NAMALWA (cell line): ENCODE measurements at regions not wholly inside any gene's neighbourhood (a gene's known extent, or its start where the extent isn't known, plus 50 kb on each side); places are given as distances from the start of the nearest gene placed in this dataset.

ENCODE experiments used
- DNase-seq: peaks from one replicate; pipeline ENCODE4 v3.0.0-alpha.2; 2015; ENCODE audit warnings: low spot score

- no peak for DNase-seq
Measured at GRCh38 chr12:111196532-111196931, 172.4 kb downstream of the PHETA1 start.

DNA sequence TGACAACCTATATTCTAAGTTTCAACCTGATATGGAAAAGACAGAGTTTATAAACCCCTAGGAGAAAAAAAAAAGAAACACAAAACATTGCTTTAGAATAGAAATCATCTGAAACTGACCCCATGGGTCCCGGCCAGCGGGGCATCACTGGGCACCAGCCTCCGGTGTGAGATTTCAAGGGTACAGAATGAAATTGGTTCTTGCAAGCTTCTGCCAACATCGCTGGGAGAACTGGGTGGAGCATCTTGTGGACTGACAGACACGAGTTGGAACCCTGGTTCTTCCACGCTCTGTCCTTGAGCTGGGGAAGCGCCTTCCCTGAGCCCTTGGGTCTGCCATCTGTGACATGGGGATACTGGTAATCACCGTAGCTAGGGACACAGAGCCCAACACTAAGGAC, 173.6 kb downstream of the PHETA1 start:
- DNase-seq = no peak

DNA sequence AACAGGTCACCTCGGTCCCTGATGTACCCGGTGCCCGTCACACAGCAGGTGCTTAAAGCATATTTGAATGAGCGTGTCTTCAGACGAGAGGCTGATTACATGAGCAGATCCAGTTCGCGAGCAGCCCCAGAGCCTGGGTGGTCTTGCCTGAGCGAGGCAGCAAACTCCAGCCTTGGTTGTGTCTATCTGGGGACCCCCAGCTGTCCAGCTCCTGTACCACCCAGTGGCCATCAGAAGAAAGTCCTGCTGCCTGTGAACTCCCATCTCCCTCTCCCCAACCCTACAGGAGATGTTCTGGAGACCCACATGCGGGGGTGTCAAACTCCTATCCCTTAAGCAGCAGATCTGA, 174.2 kb downstream of the PHETA1 start:
- DNase-seq = no peak

- DNase-seq = no peak
Measured at GRCh38 chr12:111193977-111194702, 174.8 kb downstream of the PHETA1 start.

DNA sequence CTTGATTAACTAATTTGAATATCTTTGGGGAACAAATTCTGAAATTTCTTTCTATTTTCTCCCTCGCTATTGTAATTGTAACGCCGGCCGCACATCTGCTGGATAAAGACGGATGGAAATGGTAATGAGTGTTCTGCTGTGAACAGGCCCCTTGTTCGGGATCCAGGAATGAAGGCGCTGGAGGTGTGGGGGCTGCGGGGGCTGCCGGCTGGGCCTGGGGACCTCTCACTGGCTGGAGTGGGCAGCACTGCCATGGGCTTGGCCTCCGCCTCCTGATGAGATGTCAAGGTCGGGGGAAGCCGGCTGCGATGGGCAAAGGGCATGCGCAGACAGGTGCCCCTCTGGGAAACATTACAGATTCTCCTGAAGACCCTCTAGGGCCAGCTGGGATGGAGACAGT, 175.4 kb downstream of the PHETA1 start:
- DNase-seq = no peak

DNA sequence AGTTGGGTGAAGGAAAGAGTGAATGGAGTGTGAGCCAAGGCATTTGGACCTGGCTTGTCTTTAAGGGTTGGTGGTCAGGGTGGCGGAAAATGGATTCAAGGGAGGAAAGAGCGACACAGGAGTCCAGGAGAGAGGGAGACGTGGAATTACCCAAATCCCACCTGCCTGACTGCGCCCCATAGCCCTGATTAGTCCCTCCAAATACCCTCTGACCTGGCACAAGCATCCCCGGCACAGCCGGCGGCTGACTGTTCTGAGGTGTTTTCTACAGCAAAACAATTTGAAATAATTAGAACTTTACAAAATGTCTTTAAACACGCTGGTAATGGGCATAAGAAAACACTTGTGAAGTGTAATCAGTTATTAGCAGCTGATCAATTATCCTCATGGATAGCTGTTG, 175.8 kb downstream of the PHETA1 start:
- no peak for DNase-seq

GRCh38 chr12:111192647-111193046, 176.2 kb downstream of the PHETA1 start:
- DNase-seq = no peak

- DNase-seq = no peak
Measured at GRCh38 chr12:111190741-111191526, 178.0 kb downstream of the PHETA1 start.

DNA sequence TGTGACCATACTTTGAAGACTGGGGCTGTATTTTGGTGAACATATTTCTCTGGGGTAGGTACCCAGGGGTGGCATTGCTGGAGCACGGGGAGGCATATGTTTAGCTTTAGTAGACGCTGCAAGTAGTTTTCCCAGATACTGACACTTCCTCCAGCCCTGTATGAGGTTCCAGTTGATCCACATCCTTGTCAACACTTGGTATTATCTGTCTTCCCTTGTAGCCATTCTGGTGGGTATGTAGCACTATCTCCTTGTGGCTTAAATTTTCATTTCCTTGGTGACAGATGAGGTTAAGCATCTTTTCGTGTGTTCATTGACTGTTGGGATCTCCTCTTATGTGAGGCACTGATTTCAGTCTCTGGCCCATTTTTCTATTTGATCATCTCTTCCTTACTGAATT, 179.1 kb downstream of the PHETA1 start:
- DNase-seq = no peak

DNA sequence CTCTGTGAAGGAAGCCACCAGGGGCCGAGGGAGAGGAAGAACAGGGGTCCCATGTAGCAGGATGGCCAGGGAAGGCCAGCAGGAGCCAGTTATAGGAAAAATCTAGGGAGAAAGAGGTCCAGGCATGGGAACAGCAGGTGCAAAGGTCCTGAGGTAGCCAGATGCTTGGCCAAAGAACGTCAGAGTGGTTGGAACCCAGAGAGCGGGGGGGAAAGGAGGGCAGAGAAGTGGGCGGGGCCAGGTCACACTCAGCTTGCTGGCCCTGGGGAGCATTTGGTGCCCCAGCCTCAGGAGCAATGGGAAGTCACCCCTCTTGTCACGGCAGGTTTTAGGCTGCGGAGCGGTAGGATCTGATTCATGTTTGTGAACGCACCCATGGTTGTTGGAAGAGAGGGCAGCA, 180.5 kb downstream of the PHETA1 start:
- no peak for DNase-seq

DNA sequence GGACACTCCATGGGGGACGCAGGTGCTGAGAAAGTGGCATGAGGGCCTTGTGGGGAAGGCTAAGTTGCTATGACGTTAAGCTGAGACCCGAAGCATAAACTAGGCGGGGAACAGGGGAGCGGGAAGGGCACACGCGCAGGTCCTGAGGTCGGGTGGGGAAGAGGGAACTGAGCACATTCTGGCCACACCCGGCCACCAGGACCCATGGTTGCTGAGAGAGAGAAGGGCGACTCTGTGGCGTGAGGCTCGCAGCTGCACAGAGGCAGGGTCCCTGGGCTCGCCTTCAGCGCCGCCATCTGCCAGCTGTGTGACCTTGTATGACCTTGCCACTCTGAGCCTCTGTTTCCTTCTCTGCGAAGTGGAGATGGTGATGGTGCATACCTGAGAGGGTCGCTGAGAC, 182.5 kb downstream of the PHETA1 start:
- no peak for DNase-seq

- no peak for DNase-seq
Measured at GRCh38 chr12:111185889-111186227, 183.0 kb downstream of the PHETA1 start.

- no peak for DNase-seq
Measured at GRCh38 chr12:111185206-111185888, 183.5 kb downstream of the PHETA1 start.

- no peak for DNase-seq
Measured at GRCh38 chr12:111184161-111184560, 184.7 kb downstream of the PHETA1 start.

DNA sequence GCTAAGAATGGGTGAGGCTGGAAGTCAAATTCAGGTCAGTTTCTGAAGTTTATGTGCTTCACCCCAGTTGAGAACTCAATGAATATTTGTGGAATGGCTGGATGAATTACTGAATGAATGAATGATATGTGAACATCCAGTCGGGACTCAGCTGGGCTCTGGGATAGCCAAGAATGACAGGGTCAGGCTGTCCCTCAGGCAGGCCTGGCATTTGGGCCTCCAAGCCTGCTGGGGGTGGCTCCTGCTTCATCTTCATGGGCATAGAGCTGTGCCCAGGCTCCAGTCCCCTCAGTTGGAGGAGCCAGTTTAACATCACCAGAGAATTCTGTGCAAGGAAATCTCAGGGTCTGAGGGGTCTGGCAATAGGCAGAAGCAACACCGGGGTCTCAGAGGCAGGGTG, 185.8 kb downstream of the PHETA1 start:
- DNase-seq = no peak

- DNase-seq = no peak
Measured at GRCh38 chr12:111182382-111182781, 186.5 kb downstream of the PHETA1 start.

DNA sequence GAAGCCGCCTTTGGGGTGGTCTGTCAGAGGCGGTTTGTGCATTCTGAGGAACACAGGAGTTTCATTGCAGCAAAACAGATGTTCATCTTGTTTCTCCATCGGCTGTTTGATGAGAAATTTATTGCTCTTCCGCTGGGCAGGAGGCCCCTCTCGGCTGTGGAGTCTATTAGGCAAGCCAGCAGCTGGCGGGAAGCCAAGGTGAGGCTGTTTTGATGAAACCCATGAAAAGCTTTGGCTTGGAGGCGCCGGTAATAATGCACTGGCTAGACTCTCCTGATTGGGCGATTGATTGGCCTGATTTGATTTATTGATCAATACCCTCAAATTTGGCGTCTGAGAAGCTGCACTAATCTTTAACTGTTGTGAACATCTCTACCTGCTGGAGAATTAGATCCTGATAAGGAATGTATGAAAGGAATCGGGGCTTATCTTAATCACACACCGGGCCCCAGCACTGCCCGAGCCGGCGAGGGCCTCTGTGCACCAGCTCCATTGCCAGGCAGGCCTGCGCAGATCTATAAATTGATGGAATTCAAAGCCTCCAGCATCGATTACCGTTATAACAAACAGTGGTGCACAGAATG, 187.7 kb downstream of the PHETA1 start:
- DNase-seq = no peak

DNA sequence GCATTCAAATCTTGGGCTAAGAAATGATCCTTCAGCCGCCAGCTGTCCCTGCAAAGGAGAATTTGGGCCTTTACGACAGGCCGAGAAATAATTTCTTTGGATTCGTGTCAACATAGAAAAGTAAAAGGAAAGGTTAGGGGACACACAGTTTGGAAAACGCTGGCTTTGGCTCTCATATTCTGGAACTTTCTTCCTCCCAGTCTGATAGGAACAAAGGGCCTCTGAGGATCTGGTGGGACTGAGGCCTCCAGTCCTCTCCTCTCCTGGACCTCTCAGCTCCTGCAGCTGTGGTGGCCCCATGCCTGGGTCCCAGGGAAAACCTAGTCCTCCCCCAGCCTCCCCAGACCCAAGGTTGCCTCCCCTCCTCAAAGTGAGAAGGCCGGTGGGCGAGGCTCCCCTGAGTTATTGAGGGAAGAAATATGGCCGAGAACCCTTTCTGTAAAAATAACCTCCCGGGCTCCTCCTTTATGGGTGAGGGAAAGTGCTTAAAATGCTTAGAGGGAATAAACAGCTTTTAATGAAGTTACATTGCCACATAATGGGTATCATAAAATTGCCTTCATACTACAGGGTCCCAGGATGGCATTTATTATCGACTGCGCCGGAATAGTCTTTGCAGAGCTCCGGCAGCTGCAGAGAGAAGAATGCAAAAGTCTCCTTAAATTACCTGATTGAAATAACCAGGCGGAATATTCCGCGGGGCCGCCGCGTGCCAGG, 188.3 kb downstream of the PHETA1 start:
- no peak for DNase-seq

- no peak for DNase-seq
Measured at GRCh38 chr12:111178181-111179081, 190.5 kb downstream of the PHETA1 start.

- no peak for DNase-seq
Measured at GRCh38 chr12:111175396-111176094, 193.3 kb downstream of the PHETA1 start.

DNA sequence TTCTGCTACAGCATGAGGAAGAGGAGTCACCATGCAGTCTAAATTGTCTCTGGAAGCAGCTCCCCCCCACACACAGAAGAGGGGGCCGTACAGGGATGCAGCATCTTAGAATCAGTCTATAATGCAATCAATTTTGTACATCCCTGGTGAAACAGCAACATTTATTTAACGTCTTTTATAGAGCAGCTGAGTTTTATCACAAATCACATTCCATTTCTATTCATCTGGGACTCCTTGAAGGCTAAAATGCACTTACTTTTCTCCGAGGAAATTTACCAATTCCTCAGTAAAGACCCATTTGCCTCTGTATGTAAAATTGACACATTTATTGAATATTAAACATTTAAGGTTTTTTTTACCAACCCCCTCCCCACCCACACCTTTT, 193.9 kb downstream of the PHETA1 start:
- DNase-seq = no peak
